NCI-H2029 (cell line): ENCODE measurements at regions not wholly inside any gene's neighbourhood (a gene's known extent, or its start where the extent isn't known, plus 50 kb on each side); places are given as distances from the start of the nearest gene placed in this dataset.

Experiments used
- DNase-seq: peaks from one replicate; lab custom pipeline; 2025; lab: John Stamatoyannopoulos, UW

DNA sequence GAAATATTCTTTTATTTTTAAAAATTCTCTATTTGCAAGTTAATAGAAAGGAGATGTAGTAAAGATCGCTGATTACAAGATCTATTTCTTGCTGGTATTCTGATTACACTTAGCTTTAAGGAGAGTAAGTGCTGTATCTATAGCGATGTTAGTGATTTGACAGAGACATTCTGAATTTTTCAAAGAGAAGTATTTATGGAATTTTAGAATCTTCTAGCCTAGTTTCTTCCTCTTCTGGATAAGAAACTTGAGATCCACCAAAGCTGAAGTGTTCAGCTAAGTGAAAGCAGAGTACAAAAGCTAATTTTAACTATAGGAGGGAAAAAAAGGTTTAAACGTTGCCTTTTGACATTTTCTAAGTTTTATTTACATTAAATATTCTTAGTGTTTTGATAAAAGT lies 72.1 kb upstream of the RARB start:
- DNase-seq, result no peak

- DNase-seq, result no peak
Measured at GRCh38 chr3:25362118-25362517, 65.9 kb upstream of the RARB start.

DNA sequence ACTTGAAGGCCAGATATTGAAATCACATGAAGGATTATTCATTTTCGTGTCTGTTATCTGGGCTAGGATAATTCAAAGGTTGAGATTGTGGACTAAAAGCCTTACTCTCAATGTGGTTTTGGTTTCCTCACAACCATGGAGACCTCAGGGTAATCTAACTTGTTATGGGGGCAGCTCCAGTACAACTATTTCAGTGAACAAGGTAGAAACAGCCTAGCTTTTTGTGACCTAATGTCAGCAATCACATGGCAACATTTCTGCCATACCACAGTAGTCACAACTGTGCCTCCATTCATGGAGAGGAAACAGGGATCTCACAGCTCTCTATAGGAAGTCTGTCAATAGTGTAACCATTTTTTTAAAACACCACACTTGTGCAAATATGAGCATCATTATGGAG lies 62.4 kb upstream of the RARB start:
- DNase-seq, result no peak

- no peak for DNase-seq
Measured at GRCh38 chr3:25367025-25367424, 61.0 kb upstream of the RARB start.

GRCh38 chr3:25372167-25372566 lies 55.9 kb upstream of the RARB start:
- DNase-seq, result no peak

DNA sequence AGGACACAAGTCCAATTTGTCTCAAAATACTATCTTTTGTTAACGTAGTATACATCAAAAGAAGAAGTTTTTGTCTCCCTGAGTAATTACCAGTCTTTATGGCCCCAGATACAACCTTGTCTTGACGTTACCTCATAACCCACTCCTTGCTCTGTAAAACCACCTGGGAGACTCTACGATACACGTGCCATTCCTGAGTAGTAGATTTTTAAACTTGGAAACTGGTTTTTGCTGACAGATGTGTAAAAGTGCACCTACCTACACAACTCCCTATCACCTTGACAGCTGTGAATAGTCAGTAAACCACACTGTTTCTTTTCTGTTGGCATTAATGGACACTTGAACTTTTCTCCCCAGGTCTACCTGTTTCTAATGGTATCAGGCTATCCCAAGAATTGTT lies 51.7 kb upstream of the RARB start:
- no peak for DNase-seq

- no peak for DNase-seq
Measured at GRCh38 chr3:25377042-25377441, 51.0 kb upstream of the RARB start.
